DND-41 (cell line): ENCODE measurements at regions not wholly inside any gene's neighbourhood (a gene's known extent, or its start where the extent isn't known, plus 50 kb on each side); places are given as distances from the start of the nearest gene placed in this dataset.

ENCODE experiments used
- EZH2 ChIP-seq: IDR thresholded peaks from 3 replicates; pipeline ENCODE4 v1.6.1; 2012; ENCODE audit warnings: borderline replicate concordance, low read depth, mild to moderate bottlenecking, moderate library complexity, low read length, inconsistent platforms; ENCODE audit not compliant: severe bottlenecking
- TF ChIP-seq, protein P1 (sequence below): IDR thresholded peaks from 2 replicates; pipeline ENCODE4 v1.5.1; 2012; ENCODE audit warnings: borderline replicate concordance, low read length, moderate library complexity, mild to moderate bottlenecking; ENCODE audit not compliant: poor library complexity, severe bottlenecking; ENCODE audit errors: extremely low read depth

GRCh38 chr2:223386984-223387383 is 215.2 kb downstream of the SCG2 start:
- TF ChIP-seq EZH2: no peak
- TF ChIP-seq, protein P1, sequence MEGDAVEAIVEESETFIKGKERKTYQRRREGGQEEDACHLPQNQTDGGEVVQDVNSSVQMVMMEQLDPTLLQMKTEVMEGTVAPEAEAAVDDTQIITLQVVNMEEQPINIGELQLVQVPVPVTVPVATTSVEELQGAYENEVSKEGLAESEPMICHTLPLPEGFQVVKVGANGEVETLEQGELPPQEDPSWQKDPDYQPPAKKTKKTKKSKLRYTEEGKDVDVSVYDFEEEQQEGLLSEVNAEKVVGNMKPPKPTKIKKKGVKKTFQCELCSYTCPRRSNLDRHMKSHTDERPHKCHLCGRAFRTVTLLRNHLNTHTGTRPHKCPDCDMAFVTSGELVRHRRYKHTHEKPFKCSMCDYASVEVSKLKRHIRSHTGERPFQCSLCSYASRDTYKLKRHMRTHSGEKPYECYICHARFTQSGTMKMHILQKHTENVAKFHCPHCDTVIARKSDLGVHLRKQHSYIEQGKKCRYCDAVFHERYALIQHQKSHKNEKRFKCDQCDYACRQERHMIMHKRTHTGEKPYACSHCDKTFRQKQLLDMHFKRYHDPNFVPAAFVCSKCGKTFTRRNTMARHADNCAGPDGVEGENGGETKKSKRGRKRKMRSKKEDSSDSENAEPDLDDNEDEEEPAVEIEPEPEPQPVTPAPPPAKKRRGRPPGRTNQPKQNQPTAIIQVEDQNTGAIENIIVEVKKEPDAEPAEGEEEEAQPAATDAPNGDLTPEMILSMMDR: no peak
